GM10248 (cell line): ENCODE measurements at regions not wholly inside any gene's neighbourhood (a gene's known extent, or its start where the extent isn't known, plus 50 kb on each side); places are given as distances from the start of the nearest gene placed in this dataset.

Experiments
- CTCF ChIA-PET: fragments of 300-600 bp; sonication (Branson Sonifier 250); formaldehyde crosslinking; extraction: SDS; loops from one replicate; lab custom pipeline; 2021; ENCODE audit warnings: antibody characterized with exemption; lab: Yijun Ruan, JAX
- POLR2A ChIA-PET: fragments of 350-650 bp; sonication (Branson Sonifier 250); formaldehyde crosslinking; extraction: SDS; loops from one replicate; lab custom pipeline; 2020; ENCODE audit warnings: antibody characterized with exemption; lab: Yijun Ruan, JAX
- DNase-seq: peaks from one replicate; pipeline ENCODE4 v3.0.0; 2012; ENCODE audit errors: extremely low spot score
- CTCF ChIP-seq: IDR thresholded peaks from 2 replicates; pipeline ENCODE4 v1.5.1; 2012; ENCODE audit warnings: mild to moderate bottlenecking, low read depth; ENCODE audit errors: extremely low read depth, missing control alignments, control extremely low read depth

GRCh38 chr13:99871249-99871898 is 100.2 kb downstream of the ZIC5 start:
- CTCF ChIA-PET: no interaction called here
- no peak for DNase-seq
- no peak for TF ChIP-seq CTCF
- POLR2A ChIA-PET: no interaction called here

GRCh38 chr13:99870541-99870940 is 101.0 kb downstream of the ZIC5 start:
- ChIA-PET CTCF (no interaction called here), POLR2A (no interaction called here)
- no peak for TF ChIP-seq CTCF
- DNase-seq: no peak

- DNase-seq: no peak
- ChIA-PET POLR2A (no interaction called here), CTCF (no interaction called here)
Observed at GRCh38 chr13:99869830-99870229, 101.7 kb downstream of the ZIC5 start.

GRCh38 chr13:99868767-99869166 is 102.8 kb downstream of the ZIC5 start:
- no peak for TF ChIP-seq CTCF
- POLR2A ChIA-PET: no interaction called here
- CTCF ChIA-PET: interaction anchor here (1.1 kb wide), 1 partner anchor 9 kb away, joined by 3 read pairs; no protein-coding TSS in a partner anchor
- DNase-seq: no peak

More at GRCh38 chr13:99869830-99870229, 101.7 kb downstream of the ZIC5 start:
- TF ChIP-seq CTCF: no peak

GRCh38 chr13:99867535-99868257 is 103.9 kb downstream of the ZIC5 start:
- ChIA-PET CTCF (interaction anchor here (1.1 kb wide), 1 partner anchor 10 kb away, joined by 3 read pairs; no protein-coding TSS in a partner anchor), POLR2A (no interaction called here)
- no peak for DNase-seq
- no peak for TF ChIP-seq CTCF

GRCh38 chr13:99866781-99867180 is 104.8 kb downstream of the ZIC5 start:
- DNase-seq: no peak
- POLR2A ChIA-PET: no interaction called here
- no peak for TF ChIP-seq CTCF
- CTCF ChIA-PET: no interaction called here
